Renal cortex interstitium (tissue), 11 donors: ENCODE measurements at regions not wholly inside any gene's neighbourhood (a gene's known extent, or its start where the extent isn't known, plus 50 kb on each side); places are given as distances from the start of the nearest gene placed in this dataset.
A peak's percentile ranks its signal among the peaks of the same experiment; 100 is the strongest.

Source experiments
- DNase-seq, 11 donors: peaks; one replicate each; pipeline ENCODE4 v3.0.0-alpha.2; 2013; ENCODE audit warnings: low read depth in 9 of 11, low spot score in 4 of 11; ENCODE audit errors: extremely low read depth in 1 of 11

DNA sequence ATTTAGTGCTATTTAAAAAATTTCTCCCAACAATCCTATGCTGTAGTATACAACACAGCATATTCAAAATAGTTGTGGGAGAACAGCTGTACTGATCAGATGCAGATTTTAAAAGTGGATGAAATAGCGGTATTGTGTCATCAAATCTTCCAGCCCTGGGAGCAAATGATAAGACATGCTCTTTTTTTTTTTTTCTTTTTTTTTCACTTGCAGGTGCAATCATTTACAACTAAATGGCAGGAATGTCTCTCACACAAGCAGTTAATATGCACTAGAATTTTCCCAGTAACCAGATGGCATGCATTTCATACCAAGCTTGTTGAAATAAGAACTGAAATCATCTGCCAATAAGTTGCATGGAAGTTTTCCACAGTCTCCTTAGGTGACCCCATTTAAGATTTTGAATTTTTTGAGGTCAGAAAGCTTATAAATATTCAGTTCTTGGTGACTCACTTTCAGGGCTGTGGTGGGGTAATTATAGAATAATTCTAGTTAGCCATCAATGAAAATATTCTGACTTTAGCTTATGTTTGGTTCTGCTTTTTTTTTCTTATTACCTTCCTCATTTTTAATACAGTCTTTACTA lies 623.9 kb upstream of the NR5A2 start:
- DNase-seq, result no peak

DNA sequence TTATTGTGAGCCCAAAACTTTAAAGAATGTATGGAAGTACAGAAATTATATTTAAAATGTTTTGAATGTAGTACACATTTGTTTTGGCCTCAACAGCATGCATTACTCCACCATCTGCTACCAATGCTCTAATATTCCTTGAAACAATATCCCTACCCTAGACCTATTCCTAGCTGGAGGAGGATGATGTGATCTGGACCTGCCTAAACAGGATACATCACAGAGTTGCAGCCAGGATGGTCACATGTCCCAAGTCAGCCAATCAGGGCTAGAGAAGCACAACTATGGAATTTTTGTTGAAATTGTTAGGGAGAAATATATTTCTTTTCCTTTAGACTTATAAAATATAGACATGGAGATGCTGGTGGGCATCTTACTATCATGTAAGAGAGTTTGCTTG lies 623.3 kb upstream of the NR5A2 start:
- no peak for DNase-seq

DNA sequence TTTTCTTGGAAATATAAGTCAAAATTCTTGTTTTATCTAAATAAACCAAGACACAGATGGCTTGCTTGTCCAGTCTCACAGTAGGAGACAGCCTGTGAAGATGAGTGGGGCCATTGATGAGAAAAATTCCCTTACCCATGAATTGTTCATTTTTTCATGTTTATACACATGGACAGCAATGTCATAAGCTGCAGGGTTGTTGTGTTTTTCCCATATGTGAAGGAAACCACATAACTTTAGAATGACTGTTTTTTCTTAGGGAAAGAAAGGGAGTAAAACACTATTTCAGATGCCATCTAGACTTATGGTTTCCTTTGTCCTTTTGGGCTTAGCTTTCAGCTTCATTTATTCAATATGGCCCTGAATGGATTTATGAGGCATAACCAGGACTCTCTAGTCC lies 622.5 kb upstream of the NR5A2 start:
- DNase-seq, result no peak

DNA sequence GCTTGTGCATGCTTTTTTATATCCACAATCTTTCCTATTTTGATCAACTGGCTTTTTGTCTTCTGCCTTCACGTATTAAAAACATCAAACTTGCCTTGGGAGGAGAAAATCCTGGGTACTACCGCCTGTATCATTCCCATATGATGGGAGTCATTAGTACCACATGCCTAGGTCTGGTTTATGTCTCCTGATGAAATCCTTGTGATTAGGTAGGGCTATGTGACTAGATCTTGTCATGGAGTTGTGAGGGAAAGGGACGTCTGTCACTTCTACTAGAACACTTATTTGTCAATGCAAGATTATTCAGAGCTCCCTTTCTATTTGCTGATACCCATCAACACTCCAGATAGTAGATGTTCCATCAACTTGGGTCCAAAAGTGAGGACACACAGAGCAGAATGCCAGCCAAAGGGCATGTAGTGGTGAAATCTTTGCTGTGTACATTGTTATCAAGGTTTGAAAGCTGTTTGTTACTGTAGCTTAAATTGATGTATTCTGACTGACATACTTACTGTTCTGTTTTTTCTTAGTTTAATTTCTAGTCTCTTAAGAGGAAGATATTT lies 621.8 kb upstream of the NR5A2 start:
- DNase-seq, result no peak

DNA sequence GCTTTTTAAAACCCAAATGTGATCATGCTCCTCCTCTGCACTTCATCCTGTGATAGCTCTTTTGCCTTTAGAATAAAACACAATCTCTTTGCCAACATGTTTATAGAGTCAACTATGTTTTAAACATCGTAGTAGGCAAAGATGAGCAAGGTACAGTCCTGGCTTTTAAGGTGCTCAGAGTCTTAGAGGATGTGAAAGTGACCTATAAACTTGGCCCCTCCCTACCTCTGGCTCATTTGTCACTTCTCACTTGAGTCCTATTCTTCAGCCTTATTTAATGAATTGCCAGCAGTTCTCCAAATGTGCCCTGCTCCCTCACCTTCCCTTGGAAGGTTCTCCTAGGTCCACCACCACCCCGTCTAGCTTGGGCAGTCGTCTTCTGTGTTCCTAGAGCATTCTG lies 617.0 kb upstream of the NR5A2 start:
- DNase-seq, result no peak

DNA sequence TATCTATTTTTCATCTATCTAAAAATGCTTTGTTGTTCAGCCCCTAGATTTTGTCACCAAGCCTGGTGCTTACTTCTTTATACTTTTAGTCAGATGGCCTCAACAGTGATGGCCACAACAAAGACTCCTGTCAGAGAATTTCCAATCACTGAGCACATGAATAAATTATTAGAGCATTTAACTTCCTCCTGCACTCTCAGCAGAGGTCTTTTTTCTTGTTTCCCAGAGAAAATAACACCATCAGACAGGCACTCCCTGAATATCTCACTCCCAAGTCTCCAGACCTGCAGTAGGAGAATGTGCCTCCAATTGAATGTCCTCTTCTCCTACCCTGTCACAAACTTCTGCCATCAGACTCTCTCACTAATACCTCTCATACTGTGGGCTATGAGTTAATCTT lies 616.0 kb upstream of the NR5A2 start:
- DNase-seq, result no peak

DNA sequence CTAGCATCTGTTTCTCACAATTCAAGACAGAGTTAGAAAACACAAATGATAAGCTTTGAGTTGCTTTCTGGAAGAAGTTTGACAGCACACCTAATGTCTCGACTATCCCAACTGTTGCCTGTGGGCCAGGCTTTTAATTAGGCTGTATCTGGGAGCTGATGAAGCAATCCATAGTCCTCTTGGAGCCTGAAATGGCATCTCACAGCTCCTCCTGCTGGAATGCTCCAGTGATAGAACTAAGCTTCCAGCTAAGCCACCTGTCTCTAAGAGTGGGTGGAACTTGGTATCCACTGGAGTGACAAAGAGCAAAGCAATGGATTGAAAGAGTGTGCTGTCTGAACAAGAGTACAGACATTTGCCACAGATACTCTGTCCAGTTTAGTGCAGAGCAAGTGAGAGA lies 605.3 kb upstream of the NR5A2 start:
- no peak for DNase-seq

DNA sequence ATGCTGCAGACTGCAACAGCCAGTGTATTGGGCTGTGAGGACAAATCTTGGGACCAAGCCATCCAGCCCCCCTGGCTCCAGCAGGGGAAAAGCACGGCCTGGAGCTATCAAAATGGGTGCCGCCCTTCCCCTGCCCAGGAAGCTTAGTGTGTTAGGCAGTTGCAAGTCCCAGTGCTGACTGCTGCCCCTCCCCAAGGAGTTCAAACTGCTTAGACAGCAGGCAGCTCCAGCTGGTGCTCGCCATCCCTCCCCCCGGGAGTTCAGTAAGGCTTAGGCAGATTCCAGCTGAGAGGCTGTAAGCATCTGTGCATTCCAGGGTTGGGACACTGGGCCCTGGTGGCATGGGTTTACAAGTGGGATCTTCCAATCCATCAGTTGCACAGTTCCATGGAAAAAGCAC lies 579.6 kb upstream of the NR5A2 start:
- DNase-seq, result no peak

DNA sequence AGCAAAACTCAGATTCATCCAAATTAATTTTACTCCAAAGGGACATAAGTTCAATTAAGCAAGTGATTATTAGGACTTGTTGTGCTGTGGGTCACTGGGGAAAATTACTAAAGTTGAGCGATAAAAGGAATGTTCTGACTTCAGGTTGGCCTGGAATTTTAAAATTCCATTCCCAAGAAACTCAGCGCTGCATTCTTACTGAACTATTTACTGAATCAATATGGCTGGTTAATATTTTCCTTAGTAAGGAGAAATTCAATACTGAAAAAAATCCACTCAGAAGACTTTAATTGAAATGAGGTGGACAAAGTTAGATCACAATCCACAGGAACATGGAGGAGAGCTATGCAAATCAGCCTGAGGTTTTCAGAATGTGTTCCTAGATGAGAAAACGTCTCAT lies 578.9 kb upstream of the NR5A2 start:
- no peak for DNase-seq

DNA sequence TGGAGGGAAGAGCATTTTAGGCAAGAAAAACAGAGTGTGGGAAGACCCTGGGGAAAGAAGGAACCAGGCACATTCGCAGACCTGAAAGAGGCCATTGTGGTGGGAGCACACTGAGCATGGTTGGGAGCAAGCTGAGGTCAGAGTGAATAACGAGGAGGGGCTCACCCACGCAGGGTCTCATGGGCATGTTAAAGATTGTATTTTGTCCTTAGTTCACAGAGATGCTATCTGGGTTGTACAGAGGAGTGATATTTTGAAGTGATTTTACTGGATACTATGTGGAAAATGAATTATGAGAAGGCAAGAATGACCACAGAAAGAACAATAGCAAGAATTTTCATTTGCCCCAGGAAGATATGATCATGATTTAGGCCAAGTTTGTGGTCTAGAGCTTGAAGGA lies 578.3 kb upstream of the NR5A2 start:
- DNase-seq, result no peak

DNA sequence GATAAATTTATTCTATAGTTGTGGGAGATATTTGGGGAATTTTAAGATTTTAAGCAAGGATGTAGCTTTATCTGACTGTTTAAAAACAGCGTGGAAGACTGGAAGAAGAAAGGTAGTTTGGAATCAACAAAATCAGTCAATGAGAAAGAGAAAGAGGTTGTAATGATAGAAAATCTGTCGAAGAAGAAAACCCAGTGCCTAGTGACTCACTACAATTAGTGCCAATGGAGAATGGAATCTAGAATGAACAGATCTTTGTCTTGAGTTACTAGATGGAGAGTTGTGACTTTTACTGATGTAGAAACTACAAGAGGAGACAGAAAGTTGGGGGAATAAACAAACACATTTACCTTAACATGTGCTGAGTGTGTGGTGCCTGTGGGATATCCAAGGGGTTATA lies 577.8 kb upstream of the NR5A2 start:
- DNase-seq, result no peak

DNA sequence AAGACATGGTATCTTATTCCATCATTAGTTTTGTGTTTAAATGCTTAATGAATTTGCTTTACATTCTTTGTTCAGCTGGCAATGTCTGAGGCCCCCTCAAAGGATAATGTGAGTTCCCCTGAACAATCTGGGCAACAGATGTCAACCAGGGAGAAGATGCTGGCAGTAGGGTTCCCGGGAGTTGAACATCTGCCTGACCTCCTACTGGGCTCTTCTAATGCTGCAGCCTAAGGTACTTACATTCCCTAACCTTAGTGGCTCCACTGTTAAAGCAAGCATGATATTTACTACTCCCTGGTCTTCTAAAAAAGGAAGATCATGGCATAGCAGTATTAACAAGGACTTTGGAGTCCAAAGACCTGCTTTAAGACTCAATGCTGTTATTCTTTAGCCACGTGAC lies 574.9 kb upstream of the NR5A2 start:
- DNase-seq, result no peak

DNA sequence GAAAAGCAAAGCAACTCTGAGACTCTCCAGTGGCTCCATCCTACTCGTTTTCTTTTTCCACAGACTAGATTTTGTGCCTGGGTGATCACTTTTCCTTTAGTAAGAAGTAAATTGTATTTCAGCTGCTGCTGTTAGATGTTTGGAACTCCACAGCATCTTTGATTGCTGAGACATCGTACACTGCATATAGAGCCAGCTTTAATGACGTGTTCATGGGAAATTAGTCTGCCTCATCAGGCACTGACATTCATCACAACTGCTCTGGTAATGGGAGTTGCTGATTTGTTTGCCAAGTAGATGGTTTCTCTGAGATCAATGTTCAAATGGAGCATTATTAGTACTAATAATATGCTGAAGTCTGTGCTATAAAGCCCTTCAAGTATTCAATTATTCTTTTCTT lies 573.8 kb upstream of the NR5A2 start:
- DNase-seq, result no peak

DNA sequence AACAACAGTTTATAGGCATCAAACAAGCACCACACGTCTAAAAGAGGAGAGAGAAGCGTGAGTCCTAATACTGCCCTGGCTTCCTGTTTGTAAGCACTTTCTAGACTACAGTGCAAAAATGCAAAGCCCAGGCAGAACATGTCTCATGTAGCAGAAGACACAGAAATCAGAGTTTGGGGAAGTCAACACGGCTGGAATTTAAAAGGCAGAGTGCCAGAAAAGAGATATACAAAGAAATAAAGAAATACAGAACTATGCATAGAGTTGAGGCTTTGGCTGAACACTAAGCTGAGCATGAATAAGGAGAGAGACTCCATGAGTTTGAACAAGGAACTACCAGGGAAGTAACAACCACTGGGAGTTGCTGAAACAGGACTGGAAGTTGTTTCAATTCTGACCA lies 566.6 kb upstream of the NR5A2 start:
- no peak for DNase-seq

DNA sequence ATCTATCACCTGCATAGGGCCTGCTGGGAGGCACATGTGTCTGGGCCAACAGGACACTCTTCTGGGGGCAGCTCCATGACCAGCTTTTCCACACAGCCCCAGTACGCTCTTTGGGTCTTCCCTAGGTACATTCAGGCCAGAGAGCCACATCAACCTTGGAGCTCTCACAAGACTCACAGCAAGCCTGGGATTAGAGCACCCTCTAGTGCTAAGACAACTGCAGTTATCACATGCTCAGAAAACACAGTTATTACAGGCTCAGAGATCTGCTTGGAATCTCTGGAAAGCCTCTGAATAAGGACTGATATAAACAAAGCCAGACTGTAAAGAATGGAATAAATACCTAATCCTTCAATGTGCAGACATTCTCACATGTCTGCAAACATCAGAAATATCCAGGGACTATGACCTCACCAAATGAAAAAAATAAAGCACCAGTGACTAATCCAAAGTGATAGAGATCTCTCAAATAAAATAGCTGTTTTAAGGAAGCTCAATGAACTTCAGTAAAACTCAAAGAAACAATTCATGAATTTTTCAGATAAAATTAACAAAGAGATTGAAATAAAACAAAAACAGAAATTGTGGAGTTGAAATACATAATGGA lies 563.9 kb upstream of the NR5A2 start:
- peak in 1 of 11 donors; percentile 11 for DNase-seq

DNA sequence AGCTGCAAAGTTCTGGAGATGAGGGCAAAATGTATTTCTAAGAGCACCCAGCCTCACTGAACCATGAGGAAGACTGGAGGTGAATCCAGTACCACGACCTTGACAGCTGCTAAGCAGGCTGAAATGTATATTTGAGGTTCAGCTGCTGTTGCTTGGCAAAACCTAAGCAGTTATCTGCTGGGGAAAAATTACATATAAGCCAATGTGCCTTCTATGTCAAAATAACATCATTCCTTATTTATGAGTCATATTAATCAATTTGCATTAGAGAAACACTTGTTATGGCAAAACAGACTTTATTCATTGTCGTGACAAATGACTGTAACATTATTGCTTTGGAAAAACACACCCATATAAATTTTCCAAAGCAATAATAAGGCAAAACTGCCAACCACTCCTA lies 560.5 kb upstream of the NR5A2 start:
- no peak for DNase-seq

DNA sequence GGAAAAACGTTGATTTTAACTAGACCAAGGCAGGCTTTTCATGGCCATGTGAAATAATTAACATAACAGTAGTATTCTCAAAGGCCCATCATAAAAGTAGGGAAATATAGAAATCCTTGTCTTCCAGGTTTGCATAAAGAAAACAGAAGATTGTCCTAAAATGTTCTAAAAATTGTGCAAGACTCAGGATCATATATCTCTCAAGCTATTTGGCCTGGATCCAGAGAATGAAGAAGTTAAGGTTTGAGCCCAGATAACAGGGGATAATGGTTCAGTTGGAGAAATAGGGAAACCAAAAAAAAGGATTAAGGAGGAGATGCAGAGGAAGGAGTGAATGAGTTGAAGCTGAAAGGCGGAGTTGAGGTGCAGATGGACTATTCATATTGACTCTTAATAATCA lies 555.5 kb upstream of the NR5A2 start:
- no peak for DNase-seq

DNA sequence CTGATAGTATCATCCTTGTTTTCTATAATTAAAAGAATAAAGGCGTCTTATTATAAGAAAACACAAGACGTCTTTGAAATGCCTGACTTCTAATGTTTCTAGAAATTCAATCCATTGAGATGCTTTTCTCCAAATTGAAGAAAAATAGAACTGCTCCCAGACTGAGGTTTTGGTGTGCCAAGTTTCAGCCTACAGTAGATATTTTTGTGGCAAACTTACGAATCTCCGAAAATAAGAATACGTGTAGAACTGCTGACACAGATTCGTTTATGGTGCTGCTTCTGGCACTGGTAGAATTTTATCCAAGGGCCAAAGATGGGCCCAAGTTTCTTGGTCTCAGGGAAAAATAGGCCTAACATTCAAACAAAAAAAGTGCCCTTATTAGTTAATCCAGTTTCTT lies 554.5 kb upstream of the NR5A2 start:
- DNase-seq, result no peak

DNA sequence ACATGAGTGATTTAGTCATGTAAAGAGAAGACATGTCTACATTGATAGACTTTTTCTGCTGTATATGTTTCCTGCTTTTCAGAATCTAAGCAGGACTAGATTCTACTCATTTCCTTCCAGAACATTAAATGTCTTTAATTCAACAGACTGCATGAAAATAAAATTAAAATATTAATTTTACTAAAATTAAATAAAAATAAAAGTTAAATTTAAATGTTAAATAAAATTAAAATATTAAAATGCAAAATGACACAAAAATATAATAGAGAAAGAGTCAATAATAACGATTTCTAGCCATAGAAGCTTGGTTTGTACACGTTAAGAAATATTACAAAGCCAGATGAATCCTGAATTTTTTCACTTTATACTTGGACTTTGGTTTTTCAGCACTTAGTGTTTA lies 552.8 kb upstream of the NR5A2 start:
- DNase-seq, result no peak

DNA sequence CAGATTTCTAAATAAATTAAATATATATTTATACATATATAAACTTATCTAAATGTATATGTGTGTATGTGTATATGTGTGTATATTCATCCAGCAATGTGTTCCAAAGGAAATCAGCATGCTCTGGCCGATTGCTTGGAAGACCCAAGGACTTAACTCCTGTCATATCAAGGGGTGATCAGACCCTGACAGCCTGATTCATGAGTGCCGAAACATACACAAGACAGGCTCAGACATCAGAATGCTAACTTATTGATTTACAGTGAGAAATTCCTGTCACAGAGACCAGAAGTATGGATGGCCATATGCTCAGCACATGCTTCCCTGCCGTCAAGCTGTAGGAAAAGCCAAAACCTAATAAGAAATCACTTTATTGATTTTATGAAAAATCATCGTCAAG lies 545.1 kb upstream of the NR5A2 start:
- no peak for DNase-seq

DNA sequence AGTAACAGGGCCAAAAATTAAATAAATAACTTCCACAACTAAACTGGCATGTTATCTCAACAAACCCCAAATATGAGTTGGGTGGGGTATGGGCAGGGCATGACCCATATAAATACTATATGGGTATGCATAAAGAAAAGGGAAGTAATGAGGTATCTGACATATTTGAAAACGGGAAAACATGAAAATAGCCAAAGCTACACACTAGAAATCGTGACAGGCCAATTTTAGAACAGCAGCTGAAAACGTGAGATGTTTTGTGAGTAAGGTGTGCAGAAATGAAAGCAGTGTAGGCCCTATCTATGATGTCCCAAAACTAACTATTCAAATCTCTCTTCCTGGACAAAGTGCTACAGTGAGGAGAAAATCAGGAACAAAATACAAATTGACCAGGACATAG lies 537.9 kb upstream of the NR5A2 start:
- DNase-seq, result no peak
